ENCODE measurements at regions not wholly inside any gene's neighbourhood (a gene's known extent, or its start where the extent isn't known, plus 50 kb on each side); places are given as distances from the start of the nearest gene placed in this dataset.

DNA sequence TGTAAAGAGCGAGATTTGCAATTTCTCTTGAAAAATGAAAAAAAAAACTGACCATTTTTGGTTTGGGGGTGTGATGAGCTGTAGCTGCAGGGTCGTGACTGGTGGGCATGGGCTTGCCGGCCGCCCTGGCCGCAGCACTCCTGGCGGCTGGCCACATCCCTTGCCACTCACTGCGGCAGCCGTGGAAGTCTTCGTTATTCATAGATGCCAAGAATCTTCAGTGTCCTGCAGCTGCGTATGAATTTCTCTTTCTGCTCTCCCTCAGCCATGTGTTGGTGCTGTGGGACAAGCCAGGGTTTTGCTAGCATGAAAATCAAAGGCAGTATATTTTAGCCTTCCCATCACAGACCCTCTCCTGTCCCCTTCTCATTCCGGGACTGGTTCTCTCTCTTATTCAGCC lies 151.7 kb upstream of the TSHZ3 start:
- DNase-seq (ENCODE audit: low spot score) = no peak

DNA sequence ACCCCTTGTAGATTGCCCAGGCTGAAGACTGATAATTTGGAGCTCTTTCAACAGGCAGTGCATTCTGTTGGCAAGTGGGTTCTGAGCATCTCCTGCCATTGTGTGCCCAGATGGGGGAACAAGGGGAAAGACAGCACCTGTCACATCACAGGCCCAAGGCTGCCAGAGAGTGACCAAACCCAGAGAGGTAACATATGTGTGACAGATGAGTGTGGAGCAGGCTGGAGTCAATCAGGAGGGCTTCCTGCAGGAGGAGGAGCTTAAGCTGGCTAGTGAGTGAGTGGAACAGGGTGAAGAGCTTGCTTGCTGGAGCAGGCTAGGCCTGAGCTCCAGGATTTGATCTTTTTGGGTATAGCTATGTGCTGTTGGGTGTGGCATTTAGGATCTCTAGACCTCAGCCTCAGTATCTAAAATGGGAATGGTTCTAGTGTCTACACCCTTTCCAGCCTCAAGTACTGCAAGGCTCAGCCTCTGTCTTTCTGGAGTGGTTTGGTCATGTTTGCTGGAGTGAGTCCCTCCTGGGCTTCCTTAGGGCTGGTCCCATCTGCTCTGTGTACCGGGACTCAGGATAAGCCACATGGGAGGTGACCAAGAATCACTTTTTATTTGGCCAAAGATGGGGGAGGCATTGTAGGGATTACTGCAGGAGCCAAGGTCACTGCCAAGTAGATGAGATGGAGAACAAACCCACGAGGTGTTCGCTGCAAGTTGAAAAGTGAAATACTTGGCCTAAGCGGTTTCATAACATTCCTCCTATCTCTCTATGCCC lies 152.4 kb upstream of the TSHZ3 start:
- no peak for DNase-seq (ENCODE audit: low spot score)

- no peak for DNase-seq (ENCODE audit: low spot score)
Observed at GRCh38 chr19:31502536-31503170, 153.4 kb upstream of the TSHZ3 start.

GRCh38 chr19:31503211-31503610 lies 154.0 kb upstream of the TSHZ3 start:
- DNase-seq (ENCODE audit: low spot score) = no peak

DNA sequence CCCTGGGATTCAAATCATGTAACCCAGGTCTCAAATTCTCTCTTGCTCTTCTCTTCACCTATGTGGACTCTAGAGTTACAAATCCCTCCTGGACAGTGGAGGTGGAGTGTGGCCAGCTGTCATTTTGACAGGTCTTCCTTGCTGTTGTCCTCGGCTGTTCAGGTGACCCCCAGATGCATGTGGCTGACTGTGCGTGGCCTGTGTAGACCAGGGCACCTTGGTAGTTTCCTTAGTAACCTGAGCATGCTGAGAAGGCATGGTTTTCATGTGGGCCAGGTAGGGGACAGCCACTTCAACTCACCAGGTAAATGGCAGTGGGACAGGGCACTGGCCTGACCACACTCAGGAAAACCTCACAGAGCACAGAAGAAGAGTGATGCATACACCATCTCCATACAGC lies 155.0 kb upstream of the TSHZ3 start:
- no peak for DNase-seq (ENCODE audit: low spot score)

DNA sequence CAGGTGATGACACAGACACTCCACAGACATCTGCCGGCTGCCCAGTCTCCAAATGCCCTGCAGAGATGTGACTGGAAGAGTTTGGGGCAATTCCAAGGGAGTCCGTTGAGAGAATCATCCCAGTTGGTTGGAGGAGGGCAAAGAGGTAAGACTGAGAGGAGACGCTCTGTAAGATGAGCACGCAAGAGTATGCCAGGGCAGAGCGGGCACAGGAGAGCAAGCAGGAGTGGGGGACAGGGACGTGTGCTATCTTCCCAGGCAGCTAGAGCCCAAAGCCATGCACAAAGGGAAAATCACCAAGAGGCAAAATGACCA lies 156.3 kb upstream of the TSHZ3 start:
- no peak for DNase-seq (ENCODE audit: low spot score)

GRCh38 chr19:31506102-31506501 lies 156.9 kb upstream of the TSHZ3 start:
- DNase-seq (ENCODE audit: low spot score) = no peak

- DNase-seq (ENCODE audit: low spot score) = no peak
Observed at GRCh38 chr19:31510635-31511034, 161.4 kb upstream of the TSHZ3 start.

DNA sequence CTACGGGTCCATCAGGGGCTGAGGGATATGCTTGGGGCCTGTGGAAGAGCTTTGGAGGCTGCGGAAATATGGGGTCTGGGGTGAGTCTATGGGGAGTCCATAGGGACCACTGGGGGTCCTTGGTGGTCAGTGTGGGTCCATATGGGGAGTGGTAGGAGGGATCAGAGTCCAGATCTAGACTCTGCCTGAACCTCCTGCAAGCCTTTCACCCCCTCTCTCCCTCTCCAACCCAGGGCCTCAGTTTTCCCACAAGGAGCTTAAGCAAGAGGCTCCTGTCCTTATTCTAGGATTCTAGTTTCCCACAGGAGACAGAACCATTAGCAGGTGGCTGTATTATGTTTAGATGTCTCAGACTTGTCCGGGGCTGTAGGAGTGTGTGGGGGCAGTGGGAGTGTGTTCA lies 161.9 kb upstream of the TSHZ3 start:
- no peak for DNase-seq (ENCODE audit: low spot score)

- no peak for DNase-seq (ENCODE audit: low spot score)
Observed at GRCh38 chr19:31511696-31512095, 162.5 kb upstream of the TSHZ3 start.

GRCh38 chr19:31512181-31512970 lies 163.1 kb upstream of the TSHZ3 start:
- DNase-seq (ENCODE audit: low spot score) = no peak

GRCh38 chr19:31513841-31514240 lies 164.6 kb upstream of the TSHZ3 start:
- no peak for DNase-seq (ENCODE audit: low spot score)

DNA sequence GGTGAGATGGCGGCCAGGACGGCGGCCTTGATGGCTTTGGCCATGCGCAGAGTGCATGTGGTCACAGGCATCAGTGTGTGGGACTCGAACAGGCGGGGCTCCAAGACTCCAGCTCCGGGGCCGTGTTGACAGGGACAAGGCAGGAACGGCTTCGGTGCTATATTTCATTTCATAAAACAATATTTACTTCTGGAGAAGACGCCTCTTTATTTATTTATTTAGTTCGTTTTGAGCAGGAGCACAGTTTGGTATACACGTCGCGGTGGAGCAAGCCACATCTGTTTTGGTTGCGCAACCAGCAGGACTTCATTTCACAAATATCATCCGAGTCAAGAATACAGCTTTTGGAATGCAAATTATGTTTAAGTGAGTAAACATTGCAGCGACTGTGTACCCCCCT lies 166.7 kb upstream of the TSHZ3 start:
- no peak for DNase-seq (ENCODE audit: low spot score)

- no peak for DNase-seq (ENCODE audit: low spot score)
Observed at GRCh38 chr19:31516756-31517155, 167.5 kb upstream of the TSHZ3 start.

DNA sequence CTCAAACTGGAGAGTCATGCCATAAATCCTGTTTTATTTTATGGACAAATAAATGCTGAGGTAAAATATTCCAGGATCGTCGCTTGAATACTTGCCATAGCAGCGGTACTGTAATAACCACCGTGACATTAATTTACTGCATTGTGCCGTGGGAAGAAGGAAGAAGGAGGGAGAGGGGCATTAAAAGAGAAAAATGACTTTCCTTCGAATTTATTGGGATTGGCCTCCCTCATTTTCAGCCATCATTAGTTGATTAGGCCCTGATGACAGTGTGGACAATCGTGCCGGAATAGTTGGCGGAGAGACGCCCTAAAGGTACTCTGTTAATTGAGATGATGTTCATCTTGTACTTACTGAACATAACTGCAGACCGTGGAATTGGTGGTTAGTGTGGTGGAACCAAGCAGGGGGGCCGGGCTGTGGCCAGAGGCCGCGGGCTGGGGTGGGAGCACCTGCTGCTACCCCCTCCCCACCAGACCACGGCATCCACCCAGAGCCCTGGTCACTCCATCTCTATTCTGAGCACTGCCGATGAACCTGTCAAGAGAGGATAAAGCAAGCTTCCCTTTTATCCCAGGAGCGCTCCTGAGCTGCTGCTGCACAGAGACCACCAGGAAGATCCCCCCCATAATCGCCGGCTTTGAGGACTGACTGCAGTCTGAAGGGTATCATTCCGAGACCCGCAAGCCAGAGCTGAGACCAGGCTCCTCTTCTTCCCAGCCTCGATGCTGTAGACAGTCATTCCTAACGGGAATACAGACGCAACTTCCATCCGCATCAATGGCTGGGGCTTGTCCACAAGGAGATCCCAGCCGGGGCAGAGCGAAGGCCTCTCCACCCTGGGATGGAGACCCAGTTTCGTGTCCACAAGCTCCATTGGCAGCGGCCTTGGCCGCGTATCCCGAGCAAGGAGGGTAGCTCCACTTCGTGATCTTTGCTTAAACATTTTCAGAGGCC lies 168.3 kb upstream of the TSHZ3 start:
- DNase-seq (ENCODE audit: low spot score) = no peak

- DNase-seq (ENCODE audit: low spot score) = peak; percentile 57
Observed at GRCh38 chr19:31518216-31519020, 169.2 kb upstream of the TSHZ3 start.

GRCh38 chr19:31519256-31519655 lies 170.0 kb upstream of the TSHZ3 start:
- DNase-seq (ENCODE audit: low spot score) = peak; percentile 65

- DNase-seq (ENCODE audit: low spot score) = no peak
Observed at GRCh38 chr19:31519908-31520307, 170.7 kb upstream of the TSHZ3 start.

DNA sequence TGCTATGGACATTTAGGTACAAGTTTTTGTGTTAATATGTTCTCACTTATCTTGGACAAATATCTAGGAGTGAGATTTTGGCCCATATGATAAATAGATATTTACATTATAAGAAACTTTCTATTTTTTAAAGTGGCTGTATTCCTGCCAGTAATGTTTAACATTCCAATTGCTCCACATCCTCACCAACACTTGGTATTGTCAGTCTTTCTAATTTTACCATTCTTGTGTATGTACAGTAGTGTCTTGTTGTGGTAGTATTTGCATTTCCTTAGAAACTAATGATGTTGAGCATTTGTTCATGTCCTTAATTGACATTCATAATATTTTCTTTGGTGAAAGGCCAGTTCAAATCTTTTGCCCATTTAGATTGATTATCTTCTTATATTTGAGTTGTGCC lies 171.4 kb upstream of the TSHZ3 start:
- no peak for DNase-seq (ENCODE audit: low spot score)

DNA sequence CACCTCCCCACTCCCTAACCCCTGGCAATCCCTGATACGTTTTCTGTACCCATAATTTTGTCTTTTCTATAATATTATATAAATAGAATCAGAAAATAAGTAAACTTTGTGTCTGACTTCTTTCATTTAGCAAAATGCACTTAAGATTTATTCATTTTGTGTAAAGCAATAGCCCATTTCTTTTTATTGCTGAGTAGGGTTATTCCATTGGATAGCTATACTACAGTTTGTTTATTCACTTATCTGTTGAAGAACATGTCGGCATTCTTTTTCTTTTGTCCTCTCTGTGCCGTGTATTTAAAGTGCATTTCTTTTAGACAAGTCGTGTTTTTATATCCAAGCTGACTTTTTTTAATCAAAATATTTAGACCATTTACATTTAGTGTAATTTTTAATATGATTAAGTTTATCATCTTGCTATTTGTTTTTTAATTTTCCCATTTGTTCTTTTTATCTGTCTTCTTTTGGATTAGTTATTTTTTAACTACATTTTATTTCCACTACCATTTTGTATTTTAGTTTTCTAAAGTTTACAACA lies 176.4 kb upstream of the TSHZ3 start:
- DNase-seq (ENCODE audit: low spot score) = no peak

DNA sequence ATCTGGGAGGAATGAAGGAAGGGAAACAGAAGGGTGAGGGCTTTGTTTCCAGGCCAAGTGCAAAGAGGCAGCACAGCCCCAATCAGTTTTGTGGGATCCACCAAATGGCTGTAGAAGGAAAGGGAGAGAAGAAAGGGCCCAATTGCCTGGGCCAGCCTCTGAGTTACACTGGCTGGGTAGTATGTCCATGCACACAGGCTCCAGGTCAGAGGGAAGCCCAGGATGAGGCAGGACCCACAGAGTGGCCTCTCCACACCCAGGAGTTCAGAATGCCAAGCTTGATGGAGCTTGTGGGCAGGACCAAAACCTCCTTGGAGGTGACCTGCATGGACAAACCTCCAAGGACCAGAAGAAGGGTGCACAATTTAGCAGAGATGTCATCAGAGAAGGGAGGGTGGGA lies 178.2 kb upstream of the TSHZ3 start:
- DNase-seq (ENCODE audit: low spot score) = no peak
